Thymus (tissue), 11 donors: ENCODE measurements at regions not wholly inside any gene's neighbourhood (a gene's known extent, or its start where the extent isn't known, plus 50 kb on each side); places are given as distances from the start of the nearest gene placed in this dataset.

Source experiments
- DNase-seq, 9 donors: peaks; one replicate each; pipeline ENCODE4 v3.0.0-alpha.2; 2013; ENCODE audit warnings: low spot score in 9 of 9, low read depth in 6 of 9, missing footprints in 1 of 9
- H3K27ac ChIP-seq, 2 donors: one replicate each; pipeline ENCODE4 v1.5.1; 2013; ENCODE audit warnings: control low read depth in 1 of 2, low read depth in 1 of 2, low read length in 1 of 2, mild to moderate bottlenecking in 1 of 2, moderate library complexity in 1 of 2
- H3K27me3 ChIP-seq, 2 donors: one replicate each; pipeline ENCODE4 v1.5.1; 2013; ENCODE audit warnings: low read length in 1 of 2; ENCODE audit not compliant: control insufficient read depth in 2 of 2, insufficient read depth in 1 of 2
- H3K36me3 ChIP-seq, 2 donors: one replicate each; pipeline ENCODE4 v1.5.1; 2013; ENCODE audit warnings: low read length in 1 of 2, mild to moderate bottlenecking in 1 of 2, moderate library complexity in 1 of 2; ENCODE audit not compliant: control insufficient read depth in 2 of 2, insufficient read depth in 2 of 2
- H3K4me1 ChIP-seq, 2 donors: one replicate each; pipeline ENCODE4 v1.5.1; 2013; ENCODE audit warnings: low read length in 2 of 2; ENCODE audit not compliant: control insufficient read depth in 2 of 2, insufficient read depth in 2 of 2
- H3K4me3 ChIP-seq, 2 donors: one replicate each; pipeline ENCODE4 v1.5.1; 2013; ENCODE audit warnings: low read length in 2 of 2, control low read depth in 1 of 2, mild to moderate bottlenecking in 1 of 2
- H3K9me3 ChIP-seq, 2 donors: one replicate each; pipeline ENCODE4 v1.5.1; 2013; ENCODE audit warnings: low read length in 1 of 2, mild to moderate bottlenecking in 1 of 2; ENCODE audit not compliant: control insufficient read depth in 2 of 2, insufficient read depth in 1 of 2
- WGBS: extraction: QIAGEN DNeasy Blood & Tissue Kit; methylation state at CpG from one replicate; pipeline ENCODE4 v1.1.7; 2013; 5-methylcytosine and 5-hydroxymethylcytosine counted together
- donor health status: healthy.

DNA sequence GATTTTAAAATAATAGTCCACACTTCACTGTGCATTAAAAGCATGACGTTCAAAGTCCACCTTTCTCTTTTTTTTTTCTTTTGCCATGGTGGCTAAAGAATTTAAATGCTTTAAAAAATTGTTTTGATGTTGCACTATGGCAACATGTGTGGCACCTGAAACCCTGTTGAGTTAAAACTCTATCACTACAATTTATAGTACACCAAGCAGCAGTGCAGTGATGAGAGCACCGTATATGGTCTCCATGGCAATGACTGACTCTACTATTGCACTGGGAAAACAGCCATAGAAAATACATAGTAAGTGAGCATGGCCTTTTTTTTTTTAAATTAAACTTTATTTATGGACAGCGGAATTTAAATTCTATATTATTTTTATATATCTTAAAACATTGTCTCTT is 298.8 kb downstream of the FIGN start:
- H3K36me3 ChIP-seq: no peaks in the 10 kb centered on the region
- H3K27me3 ChIP-seq: no peaks in the 10 kb centered on the region
- H3K9me3 ChIP-seq: no peaks in the 10 kb centered on the region
- DNase-seq: no peak
- WGBS: 89% methylated on average over 3 of the region's 3 CpGs
- no peak overlapping the region for H3K4me3 ChIP-seq
- H3K27ac ChIP-seq: no peak overlapping the region
- H3K4me1 ChIP-seq: no peaks in the 10 kb centered on the region

- 92% methylated on average over 4 of the region's 4 CpGs for WGBS
- no peaks in the 10 kb centered on the region for H3K9me3 ChIP-seq
- no peaks in the 10 kb centered on the region for H3K36me3 ChIP-seq
- no peaks in the 10 kb centered on the region for H3K27me3 ChIP-seq
- no peak overlapping the region for H3K27ac ChIP-seq
- no peaks in the 10 kb centered on the region for H3K4me1 ChIP-seq
- no peak for DNase-seq
- no peak overlapping the region for H3K4me3 ChIP-seq
These were observed 307.6 kb downstream of the FIGN start for GRCh38 chr2:163428187-163428586.

GRCh38 chr2:163420604-163421003 is 315.2 kb downstream of the FIGN start:
- no peak overlapping the region for H3K27ac ChIP-seq
- no peaks in the 10 kb centered on the region for H3K4me1 ChIP-seq
- no peaks in the 10 kb centered on the region for H3K27me3 ChIP-seq
- no peak overlapping the region for H3K4me3 ChIP-seq
- 97% methylated on average over 2 of the region's 2 CpGs for WGBS
- no peak for DNase-seq
- no peaks in the 10 kb centered on the region for H3K36me3 ChIP-seq
- no peaks in the 10 kb centered on the region for H3K9me3 ChIP-seq

GRCh38 chr2:163419000-163419830 is 316.6 kb downstream of the FIGN start:
- no peak overlapping the region for H3K27ac ChIP-seq
- no peaks in the 10 kb centered on the region for H3K27me3 ChIP-seq
- WGBS: 87% methylated on average over 4 of the region's 4 CpGs

DNA sequence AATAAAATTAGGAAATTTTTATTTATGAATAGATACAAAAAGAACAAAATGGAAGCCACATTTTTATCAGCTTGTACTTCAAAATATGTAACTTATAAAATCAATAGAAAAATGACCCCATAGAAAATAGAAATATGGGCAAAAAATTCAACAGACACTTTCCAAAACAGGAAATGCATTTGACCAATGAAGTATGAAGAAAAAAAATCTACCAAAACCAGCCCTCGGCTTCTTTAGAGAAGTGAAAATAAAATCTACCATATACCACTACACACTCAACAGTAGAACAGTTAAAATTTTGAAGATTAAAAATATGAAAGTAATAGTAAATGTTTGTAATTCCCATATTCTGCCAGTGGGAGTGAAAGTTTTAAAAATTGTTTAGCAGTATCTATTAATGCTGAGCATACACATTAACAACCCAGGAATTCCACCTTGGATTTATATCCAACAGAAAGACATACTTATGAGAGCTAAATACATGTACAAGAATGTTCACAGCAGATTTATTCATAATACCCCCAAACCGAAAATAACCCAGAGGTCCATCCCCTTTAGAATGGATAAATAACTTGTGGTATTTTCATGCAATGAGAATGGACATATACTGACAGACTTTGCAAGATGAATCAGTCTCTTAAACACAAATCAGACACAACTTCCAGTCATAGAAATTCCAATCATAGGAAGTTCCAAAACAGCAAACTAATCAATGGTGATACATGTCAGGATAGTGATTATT is 318.0 kb downstream of the FIGN start:
- Histone ChIP-seq H3K27ac (no peak overlapping the region), H3K36me3 (no peaks in the 10 kb centered on the region)
- 89% methylated on average over 2 of the region's 2 CpGs for WGBS

More at GRCh38 chr2:163419000-163419830, 316.6 kb downstream of the FIGN start:
- Histone ChIP-seq H3K4me3 (no peak overlapping the region), H3K36me3 (no peaks in the 10 kb centered on the region), H3K4me1 (no peaks in the 10 kb centered on the region), H3K9me3 (no peaks in the 10 kb centered on the region)
- no peak for DNase-seq

DNA sequence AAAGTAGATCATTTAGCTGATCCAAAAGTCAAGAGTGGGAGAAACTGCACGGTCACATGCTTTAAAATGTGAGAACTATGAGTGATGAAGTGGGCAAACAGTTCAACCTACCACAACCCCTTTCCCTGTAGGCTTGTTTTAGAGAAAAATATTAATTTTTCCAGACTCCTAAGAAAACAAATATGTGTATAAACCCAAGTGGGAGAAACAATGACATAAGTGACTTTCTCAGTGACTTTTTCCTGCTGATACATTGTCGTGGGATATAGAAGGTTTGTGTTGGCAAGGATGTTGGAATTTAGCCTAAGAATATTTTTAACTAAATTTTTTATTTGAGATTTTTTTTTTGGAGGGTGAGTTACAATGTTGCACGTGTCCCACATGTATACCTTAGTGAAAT is 321.7 kb downstream of the FIGN start:
- no peak for DNase-seq
- H3K36me3 ChIP-seq: no peaks in the 10 kb centered on the region
- no peaks in the 10 kb centered on the region for H3K27me3 ChIP-seq
- H3K9me3 ChIP-seq: no peaks in the 10 kb centered on the region
- WGBS: 82% methylated on average over 3 of the region's 3 CpGs
- H3K27ac ChIP-seq: no peak overlapping the region
- no peak overlapping the region for H3K4me3 ChIP-seq
- no peaks in the 10 kb centered on the region for H3K4me1 ChIP-seq

More for the DNA sequence above, 318.0 kb downstream of the FIGN start:
- no peak for DNase-seq
- H3K4me1 ChIP-seq: no peaks in the 10 kb centered on the region
- H3K9me3 ChIP-seq: no peaks in the 10 kb centered on the region
- H3K27me3 ChIP-seq: no peaks in the 10 kb centered on the region
- H3K4me3 ChIP-seq: no peak overlapping the region

DNA sequence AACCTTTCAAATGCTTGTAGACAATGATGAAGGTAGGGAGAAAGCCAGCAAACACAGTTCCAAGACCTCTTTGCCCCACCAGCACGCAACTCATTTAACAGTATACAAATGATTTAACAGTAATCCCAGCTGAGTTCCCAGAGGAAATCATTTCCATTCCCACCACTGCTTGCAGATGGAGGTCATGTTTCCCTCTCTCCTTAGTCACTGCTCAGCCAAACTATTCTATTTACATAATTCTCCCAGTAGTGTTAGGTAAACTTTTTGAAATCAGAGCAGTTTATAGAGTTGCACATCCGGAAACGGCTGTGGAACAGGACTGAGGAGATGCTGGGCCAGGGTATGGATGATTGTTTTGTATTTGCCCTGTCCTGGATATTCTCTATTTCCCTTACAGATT is 328.5 kb downstream of the FIGN start:
- Histone ChIP-seq H3K27me3 (no peaks in the 10 kb centered on the region), H3K9me3 (no peaks in the 10 kb centered on the region), H3K27ac (no peak overlapping the region), H3K36me3 (no peaks in the 10 kb centered on the region), H3K4me3 (no peak overlapping the region), H3K4me1 (no peaks in the 10 kb centered on the region)
- 84% methylated on average over 3 of the region's 3 CpGs for whole genome bisulfite sequencing
- DNase-seq: no peak

DNA sequence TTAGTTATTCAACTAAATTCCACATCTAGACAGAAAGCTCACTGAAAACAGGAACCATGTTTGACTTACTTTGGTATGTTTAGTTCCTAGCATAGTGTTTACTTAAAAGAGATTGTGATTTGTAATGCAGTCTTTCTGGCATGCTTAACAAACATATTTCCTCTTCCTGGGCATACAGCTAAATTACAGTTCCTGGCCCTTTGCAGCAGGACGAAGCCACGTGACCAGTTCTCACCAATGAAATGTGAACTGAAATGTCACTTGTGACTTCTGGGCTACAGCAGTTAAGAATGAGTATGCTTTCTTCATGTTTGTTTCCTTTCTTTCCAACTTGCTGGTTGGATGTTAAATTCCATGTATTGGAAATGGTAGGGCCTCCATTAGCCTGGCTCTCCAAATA is 330.5 kb downstream of the FIGN start:
- Histone ChIP-seq H3K4me3 (no peak overlapping the region), H3K9me3 (no peaks in the 10 kb centered on the region), H3K27ac (no peak overlapping the region), H3K27me3 (no peaks in the 10 kb centered on the region), H3K36me3 (no peaks in the 10 kb centered on the region), H3K4me1 (no peaks in the 10 kb centered on the region)
- WGBS: 88% methylated on average over 2 of the region's 2 CpGs
- DNase-seq: no peak

DNA sequence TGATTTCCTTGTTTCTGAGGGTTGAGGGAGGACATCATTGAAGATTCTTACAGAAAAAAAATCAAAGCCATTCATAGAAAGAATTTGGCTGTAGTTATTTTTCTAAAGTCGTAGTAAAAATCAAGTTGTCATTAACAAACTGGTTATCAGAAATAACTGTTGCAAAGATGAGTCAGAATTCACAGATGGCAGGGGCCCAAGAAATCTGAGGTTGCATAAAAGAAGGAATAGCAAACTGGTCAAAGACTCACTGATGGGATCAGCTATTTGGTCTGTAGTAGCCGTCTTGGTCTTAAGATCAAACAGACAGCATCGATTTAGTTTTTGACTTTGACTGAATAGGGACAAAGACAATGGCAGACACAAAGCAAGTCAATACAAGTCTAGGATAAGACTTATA is 334.3 kb downstream of the FIGN start:
- Histone ChIP-seq H3K27ac (no peak overlapping the region), H3K4me1 (no peaks in the 10 kb centered on the region), H3K27me3 (no peaks in the 10 kb centered on the region), H3K9me3 (no peaks in the 10 kb centered on the region), H3K4me3 (no peak overlapping the region), H3K36me3 (no peaks in the 10 kb centered on the region)
- WGBS: 94% methylated on average over 3 of the region's 3 CpGs
- no peak for DNase-seq
